ENCODE measurements at regions not wholly inside any gene's neighbourhood (a gene's known extent, or its start where the extent isn't known, plus 50 kb on each side); places are given as distances from the start of the nearest gene placed in this dataset.

DNA sequence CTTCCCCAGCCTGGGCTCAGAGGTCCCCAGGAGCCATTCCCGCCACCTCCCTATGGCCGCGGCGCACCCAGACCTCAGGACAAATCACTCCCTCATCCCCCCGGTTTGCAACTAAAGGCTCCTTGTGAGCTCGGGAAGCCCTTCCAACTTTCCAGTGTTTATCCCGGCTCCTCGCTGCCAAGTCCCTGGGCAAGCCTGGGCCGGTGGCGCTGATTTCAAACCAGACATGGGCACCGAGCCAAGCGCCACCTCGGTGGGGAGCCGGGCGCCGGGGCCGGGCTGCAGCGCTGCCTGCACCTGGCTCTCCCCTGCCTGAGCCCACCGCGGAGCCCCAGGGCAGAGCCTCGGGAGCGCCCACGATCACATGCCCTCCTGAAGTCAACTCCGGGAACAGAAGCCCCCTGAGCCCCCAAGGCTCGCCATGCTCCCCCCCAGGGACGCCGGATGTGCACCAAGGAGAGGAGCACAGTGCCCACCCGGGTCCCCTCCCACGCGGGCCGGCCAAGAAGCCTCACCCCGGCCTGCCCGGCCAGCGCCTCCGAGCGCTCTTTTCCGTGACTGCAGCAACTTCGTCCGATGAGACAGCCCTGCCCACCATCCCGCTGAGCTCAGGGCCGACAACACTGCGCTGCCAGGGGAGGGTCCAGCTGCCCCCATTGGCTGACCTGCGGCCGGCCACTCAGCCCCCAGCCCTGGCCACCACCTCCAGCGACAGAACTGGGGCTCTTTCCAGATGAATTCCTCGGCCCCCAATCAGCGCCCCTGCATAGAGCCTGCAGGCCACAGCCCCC is 50.0 kb downstream of the NCOR2 start:
- no peak for DNase-seq

DNA sequence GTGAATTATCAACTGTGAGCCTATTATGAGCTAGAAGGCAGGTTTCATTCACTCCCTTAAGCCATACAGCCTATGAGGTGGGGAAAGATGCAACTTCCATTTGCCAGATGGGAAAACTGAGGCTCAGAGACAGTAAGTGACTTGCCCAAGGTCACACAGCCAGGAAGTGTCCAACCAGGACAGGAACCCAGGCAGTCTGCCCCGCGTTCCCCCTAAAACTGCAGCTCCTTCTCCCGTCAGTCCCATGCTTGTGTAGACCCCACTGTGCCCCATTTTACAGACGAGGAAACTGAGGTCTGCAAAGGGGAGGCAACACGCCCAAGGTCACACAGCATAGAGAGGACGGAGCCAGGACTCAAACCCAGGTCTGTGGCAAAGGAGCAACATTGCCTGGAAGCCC is 50.6 kb downstream of the NCOR2 start:
- no peak for DNase-seq

DNA sequence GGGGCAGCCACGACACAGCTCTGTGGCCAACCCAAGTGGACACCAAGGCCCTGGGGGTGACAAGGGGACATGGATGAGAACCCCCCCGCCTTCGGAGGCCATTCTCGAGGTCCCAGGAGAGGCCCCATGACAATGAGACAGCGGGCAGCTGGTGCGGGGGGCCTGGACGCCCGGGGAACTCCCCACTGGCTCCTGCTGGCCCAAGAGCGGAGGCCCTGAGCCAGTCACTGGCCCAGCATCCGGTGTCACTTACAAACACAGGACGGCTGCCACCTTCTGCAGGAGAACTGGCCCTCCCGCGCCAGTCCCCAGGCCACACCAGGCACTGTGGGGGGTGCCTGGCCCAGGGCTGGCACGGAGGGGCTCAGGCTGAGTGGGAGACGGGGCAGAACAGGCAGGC is 51.4 kb downstream of the NCOR2 start:
- DNase-seq = no peak

DNA sequence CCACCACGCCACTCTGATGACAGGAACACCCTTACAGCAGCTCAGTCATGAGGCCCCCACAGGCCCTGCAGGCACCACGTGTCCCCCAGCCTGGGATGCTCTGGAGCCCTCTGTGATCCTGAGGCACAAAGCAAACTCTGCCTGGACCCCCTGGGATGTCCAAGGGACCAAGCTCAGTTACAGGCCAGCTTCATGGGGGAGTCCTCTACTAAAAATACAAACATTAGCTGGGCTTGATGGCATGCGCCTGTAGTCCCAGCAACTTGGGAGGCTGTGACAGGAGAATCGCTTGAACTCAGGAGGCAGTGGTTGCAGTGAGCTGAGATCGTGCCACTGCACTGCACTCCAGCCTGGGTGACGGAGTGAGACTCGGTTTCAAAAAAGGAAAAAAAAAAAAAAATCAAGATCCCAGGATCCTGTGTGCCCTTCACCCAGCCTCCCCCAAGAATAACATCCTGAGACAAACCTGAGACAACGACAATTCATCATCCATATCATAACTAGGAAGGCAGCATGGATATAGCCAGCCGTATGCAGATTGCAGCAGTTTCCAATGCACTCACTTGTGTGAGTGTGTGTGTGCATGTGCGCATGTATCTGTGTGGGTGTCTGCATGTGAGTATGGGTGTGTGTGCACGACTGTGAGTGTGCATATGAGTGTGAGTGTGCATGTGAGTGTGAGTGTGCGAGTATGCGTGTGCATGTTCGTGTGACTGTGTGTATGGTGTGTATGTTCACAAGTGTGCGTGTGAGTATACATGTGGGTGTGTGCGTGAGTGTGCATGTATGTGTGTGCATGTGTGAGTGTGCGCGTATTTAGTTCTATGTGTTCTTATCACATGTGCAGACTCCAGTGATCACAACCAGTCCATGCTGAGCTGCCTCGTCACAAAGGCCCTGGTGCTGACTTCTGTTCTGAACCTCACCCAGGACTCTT is 52.1 kb downstream of the NCOR2 start:
- DNase-seq = no peak

DNA sequence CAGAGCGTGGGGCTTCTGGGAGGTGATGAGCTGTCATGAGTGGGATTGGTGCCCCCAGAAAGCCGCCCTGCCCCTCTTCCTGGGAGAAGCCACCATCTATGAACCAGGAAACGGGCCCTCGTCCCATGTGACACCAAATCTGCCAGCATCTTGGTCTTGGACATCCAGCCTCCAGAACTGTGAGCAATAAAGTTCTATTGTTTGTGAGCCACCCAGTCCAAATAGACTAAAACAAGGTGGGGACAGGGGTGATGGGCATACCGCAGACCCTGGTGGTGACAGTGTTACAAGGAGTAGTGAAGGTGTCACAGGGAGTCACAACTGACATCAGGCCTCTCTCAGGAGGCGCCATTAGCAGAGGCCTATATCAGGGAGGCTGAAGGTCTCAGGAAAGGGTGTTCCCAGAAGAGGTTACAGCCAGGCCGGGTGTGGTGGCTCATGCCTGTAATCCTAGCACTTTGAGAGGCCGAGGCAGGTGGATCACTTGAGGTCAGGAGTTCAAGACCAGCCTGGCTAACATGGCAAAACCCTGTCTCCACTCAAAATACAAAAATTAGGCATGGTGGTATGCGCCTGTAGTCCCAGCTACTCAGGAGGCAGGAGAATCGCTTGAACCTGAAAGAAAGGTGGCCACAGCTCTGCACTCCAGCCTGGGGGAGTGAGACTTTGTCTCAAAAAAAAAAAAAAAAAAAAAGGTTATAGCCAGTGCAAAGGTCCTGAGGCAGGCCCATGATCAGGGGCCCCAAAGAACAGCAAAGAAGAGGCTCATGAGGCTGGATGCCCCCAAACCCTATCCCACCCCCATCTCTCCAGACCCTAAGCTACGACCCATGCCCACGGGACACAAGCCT is 53.0 kb downstream of the NCOR2 start:
- no peak for DNase-seq

DNA sequence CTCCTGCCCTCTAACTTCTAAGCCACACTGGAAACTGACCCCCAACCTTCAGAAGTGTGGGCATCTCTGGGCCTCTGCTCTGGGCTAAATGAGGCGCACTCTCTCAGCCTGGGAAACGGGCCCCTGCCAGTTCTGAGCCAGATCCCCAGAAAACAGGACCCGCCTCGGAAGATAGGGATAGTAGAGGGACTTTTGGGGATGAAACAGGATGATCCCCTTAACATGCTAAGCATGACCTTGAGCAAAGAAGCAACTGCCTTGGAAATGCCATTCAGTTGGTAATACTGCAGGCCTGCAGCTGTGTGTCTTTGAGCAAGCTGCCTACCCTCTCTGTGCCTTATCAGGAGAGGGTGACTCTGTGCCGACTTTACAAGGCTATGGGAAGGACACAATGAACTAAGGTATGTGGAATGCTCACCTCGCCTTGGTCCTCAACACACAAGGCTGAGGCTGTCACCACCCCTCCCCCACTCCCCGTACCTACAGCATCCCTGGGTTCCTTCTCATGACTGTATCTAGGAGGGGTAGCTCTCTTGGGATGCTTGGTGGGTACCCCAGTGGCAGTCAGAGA is 54.0 kb downstream of the NCOR2 start:
- DNase-seq = no peak

DNA sequence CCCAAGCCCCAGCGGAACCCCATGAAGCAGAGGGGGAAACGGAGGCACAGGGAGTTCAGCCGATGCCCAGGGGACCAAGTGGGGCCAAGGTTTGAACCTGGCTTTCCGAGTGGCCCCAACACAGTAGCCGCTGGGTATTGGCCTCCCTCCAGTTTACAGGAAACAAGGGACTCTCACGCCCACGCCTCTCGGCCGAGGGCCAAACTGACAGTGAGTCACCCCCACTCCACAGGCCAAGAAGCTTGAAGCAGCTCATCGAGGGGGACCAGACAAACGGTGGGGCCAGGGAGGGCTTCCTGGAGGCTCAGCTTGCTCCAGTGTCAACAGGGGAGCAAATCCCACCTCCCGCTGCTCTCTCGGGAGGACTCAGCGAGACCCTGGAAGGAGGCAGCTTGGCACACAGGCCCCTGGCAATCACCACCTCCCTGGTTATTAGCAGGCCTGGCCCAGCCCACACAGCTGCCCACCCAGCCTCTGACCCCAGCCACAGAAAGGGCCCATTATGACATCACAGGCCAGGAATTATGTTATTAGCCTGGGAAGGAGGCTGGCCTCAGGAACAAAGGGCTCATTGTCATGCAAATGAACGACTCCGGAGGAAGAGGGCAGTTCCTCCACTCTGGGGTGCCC is 54.6 kb downstream of the NCOR2 start:
- no peak for DNase-seq

DNA sequence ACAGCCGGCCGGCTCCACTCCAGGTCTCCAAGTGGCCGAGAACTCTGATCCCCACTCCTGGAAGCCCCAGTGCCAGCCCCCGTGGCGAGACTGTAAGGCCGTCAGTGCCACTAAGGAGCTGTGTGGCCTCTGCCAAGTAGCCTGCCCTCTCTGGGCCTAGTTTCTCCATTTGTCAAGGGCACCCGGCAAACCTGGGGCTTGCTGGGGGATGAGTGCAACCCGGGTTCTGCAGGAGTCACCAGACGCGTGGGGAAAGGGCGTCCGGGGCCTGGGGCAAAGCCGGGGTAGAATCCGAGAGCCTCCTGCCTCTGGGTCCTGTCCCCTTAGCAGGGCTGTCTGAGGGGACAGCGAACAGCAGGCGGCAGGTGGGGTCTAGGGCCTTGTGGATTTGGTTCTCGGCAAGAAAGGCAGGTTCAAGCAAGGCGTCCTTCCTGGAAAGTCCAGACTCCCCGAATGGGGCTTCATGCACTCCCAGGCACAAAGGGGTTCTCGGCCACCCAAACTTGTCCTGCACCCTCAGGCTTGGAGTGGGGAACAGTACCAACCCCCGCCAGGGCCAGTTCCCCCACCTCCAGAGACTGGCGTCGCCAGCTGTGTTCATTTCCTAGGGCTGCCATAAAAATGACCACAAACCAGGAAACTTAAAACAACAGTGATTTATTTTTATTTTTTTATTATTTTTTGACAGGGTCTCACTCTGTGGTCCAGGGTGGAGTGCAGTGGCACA is 56.0 kb downstream of the NCOR2 start:
- DNase-seq = no peak

DNA sequence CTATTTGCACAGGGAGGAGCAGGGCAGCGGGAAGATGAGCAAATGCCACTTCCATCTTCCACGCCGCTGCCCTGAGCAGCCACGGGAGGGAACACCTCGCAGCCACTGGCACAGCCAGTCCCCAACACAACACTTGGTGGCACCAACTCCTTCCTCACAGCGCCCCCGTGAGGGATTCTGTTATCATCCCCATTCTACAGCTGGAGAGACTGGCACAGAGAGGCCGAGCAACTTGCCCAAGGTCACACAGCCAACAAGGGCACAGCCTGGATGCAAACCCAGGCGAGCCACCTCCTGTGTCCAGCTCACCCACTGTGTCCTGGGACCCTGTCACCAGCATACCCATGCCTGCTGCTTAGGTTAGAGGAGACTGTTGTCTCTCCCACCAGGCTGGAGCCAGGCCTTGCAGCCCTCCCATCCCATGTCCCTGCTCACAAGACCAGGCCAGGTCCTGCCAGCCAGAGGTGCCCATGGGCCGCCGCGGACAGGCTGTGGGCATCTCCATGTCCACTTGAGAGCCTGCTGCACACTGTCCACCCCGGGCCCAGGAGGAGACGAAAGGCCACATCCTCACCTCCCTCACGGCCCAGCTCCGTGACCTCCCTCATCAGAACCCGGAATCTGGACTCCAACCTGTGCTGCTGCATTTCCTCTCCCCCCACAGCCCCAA is 57.0 kb downstream of the NCOR2 start:
- no peak for DNase-seq

DNA sequence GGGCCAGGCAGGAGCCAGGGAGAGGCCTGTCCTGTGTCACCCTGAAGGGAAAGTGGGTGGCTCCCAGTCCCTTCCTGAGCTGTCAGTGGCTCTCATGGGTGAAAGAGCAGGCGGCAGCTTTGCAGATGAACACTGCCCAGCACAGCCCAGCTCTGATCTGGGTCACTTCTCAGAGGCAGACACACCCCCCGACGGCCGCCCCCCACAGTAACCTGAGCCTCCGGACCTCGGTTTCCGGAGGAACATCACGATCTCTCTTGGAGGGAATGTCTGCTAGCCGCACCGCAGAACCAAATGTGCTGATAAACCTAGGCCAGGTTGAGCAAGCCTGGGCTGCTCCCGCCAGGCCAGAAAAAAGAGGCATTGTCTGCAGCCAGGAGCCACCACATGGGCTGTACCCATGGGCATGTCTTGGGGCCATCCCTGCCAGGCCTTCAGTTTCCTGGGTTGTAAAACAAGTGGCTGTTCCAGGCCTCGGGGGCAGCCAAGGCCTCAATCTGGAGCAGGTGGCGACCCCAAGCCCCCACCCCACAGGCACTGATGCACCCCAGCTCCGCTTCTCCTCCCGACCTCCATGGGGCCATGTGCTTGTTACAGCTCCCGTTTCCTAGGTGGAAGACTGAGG is 57.6 kb downstream of the NCOR2 start:
- DNase-seq = no peak

DNA sequence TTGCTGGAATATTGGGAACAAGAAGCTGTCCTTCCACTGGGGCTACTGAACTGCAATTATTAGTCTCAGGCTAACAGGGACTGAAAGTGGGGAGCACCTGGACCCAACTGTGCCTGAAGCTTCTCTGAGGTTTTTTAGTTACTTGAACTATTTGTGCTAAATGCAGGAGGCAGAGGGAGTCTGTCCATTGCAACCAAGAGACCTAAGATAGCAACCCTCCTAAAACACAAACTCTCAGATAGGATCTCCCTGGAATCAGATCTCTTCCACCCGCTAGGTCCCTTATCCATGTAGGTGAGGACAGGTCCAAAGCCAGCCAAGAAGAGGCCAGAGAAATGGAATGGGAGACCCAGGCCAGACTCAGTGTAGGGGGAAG is 58.1 kb downstream of the NCOR2 start:
- no peak for DNase-seq

DNA sequence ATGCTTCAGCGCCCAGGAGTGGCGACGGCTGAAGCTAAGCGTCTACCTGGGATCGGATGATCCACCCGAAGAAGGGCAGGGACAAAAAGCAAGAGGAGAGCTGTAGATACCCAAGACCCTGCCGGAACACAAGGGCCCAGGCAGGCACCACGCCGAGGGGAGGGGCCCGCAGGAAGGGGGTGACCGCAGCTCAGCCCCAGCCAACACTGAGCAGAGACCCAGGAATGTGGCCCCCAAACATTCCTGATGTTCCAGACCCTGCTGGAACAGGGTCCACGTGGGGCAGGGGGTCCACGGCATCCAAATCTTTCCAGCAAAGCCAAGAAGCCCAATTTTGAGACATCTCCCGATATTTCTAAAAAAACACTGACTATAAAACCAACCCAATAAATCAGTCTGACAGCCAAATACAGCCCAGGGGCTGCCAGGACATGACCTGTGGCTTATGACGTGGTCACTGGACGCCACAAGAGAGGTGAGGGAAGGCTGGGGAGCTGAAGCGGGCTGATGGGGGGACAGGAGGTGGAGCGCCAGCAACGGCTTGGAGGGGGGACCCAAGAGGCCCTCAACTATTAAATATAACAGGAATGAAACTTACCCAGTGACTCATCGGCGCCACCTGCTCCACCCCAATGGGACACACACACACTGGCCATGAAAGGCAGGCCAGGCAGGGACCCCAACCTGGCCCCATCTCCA is 58.9 kb downstream of the NCOR2 start:
- DNase-seq = no peak

DNA sequence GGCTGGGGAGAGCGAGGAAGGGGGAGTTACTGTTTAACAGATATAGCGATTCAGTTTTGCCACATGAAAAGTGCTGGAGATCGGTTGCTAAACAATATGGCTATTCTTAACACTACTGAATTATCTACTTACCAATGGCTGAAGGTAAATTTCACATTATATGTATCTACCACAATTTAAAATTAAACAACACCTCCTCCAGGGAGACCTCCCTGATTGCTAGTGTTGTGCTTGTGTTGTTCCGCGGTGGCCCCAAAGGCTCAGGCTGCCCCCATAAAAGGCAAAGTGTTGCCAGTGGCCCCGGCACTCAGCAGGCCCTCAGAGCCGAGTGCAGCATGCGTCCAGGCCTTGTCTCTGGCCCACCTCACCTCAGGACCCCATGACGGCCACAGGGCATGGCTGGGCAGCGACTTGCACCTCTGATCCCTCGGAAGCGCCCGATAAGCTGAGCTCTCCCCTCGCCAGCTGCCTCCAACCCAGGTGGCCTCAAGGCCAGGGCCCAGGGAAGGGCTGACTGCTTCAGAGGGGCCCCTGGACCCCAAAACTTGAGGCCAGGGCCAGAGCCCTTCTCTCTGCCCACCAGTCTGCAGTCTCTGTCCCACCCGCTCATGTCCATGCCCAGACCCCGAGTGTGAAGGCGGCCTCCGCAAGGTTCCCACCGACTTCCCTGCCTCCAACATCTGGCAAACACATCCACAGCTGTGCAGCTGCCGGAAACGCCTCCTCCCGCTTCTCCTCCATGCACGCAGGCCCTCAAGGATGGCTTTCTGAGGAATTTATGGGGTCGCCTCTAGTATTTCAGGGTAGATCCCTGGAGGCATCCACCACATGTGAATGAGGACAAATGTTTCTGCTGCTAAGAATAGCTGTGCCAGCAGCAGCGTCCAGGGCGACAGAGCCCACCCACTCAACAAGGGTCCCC is 60.0 kb downstream of the NCOR2 start:
- DNase-seq = no peak

DNA sequence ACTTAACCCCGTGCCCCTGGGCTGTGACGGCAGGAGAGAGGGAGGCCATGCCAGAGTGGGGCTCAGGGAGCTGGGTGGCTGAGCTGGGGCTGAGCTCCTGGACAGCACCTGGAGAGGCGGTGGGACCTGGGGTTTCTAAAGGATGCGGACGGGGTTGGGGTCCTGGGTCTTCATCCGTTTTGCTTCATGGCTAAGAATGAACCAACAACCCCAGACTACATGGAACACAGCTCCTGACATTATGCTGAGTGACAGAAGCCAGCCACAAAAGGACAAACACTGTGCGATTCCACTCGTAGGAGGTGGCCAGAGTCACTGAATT is 60.6 kb downstream of the NCOR2 start:
- no peak for DNase-seq

DNA sequence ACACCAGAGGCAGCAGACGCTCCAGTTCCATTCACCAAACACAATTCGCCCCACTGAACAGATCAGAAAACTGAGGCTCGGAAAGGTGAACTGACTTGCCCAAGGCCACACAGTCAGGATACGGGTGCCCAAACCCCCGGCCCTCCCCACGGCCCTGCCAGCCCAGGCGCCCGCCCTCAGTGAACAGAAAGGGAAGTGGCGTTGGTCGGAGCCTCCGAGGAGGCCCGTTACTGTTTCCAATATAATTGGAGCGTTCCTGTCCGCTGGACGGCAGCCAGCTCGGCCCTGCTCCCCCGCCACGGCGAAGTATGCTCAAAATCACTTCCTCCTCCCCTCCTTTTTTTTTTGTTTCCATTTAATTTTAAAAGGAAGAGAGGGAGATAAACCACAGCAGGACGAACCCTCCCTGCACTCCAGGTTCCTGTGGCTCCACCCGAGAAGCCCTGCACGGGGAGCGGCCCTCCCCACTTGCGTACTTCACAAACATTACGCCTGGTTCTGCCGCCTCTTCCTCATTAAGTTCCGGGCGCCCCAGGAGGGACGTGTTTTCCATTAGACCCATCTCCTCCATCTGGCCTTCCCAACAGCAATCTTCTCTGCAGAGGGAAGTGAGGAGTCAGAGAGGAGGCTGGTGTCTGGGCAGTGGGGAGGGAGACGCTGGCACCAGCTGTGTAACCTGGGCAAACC is 61.1 kb downstream of the NCOR2 start:
- no peak for DNase-seq

DNA sequence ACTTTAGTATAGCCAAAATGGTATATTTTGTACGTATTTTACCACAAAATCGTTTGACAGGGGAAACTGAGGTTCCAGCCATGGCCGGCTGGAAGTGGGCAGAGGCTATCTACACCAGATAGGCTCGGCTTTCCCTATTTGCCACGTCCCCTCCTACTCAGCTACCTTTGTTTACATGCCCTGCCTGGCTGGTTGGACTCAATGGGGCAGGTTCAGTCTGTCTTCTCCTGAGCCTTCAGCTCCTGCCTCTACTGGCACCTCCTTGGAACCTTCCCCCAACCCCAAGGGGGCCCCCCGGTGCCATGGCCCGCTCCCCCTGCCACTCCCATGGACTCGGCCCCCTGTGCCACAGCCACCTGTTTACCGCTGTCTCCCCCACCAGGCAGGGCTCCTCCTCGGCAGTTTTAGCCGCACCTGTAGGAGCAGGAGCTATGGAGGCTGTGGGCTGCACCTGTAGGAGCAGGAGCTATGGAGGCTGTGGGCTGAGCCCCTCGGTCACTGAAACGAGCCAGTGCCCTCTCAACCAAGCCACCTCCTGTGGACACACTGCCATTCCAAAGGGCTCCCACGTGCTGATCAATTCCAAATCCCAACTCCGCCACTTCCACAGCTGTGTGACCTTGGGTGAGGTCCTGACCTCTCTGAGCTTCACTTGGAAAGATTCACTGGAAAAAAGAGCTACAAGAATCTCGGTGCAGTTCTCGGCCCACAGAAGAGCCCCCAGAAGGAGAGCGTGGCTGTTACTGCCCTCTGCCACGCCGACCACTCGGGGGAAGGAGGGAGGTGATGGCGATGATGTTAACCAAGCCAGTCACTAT is 62.2 kb downstream of the NCOR2 start:
- DNase-seq = no peak

DNA sequence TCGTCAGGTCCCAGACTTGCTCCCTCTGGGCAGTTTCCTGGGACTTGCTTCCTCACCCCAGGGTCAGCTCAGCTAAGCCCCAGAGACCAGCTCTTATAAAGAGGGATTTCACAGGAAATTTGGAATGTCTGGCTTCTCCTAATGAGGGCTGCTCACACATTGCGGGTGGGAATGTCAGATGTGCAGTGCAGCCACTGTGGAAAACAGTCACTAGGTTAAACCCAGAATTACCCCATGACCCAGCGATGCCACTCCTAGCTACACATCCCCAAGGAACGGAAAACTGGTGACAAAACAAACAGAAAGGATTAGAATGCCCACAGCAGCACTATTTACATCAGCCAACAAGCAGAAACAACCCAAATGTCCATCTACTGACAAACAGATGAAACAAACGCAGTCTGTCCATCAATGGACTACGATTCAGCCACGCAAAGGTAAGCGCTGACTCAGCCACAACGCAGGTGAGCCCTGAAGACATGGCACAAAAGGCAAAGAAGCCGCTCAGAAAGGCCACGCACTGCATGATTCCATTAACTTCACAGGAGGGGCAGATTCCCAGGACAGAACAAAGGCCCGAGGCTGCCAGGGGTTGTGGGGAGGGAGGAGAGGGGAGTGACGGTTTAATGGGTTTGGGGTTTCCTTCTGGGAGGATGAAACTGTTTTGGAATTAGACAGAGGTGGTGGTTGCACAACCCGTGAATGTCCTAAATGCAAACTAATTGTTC is 63.0 kb downstream of the NCOR2 start:
- DNase-seq = no peak

Measured in RPMI8226 (cell line).